Neuronal stem cell (in vitro differentiated cells): ENCODE measurements at regions not wholly inside any gene's neighbourhood (a gene's known extent, or its start where the extent isn't known, plus 50 kb on each side); places are given as distances from the start of the nearest gene placed in this dataset.

Experiments used
- DNase-seq: peaks from one replicate; pipeline ENCODE4 v3.0.0-alpha.2; 2013; ENCODE audit warnings: low spot score
- H2AFZ ChIP-seq: one replicate; pipeline ENCODE4 v1.6.1; 2013; ENCODE audit warnings: mild to moderate bottlenecking, low read length, inconsistent platforms
- H2AK5ac ChIP-seq: 2 replicates; pipeline ENCODE4 v1.6.1; 2013; ENCODE audit warnings: low read depth, mild to moderate bottlenecking, inconsistent platforms, low read length, moderate library complexity, mixed read lengths
- H2BK120ac ChIP-seq: 2 replicates; pipeline ENCODE4 v1.6.1; 2013; ENCODE audit warnings: low read depth, mild to moderate bottlenecking, inconsistent platforms, low read length, moderate library complexity, mixed read lengths
- H2BK12ac ChIP-seq: one replicate; pipeline ENCODE4 v1.6.1; 2013; ENCODE audit warnings: low read length, inconsistent platforms
- H2BK15ac ChIP-seq: 2 replicates; pipeline ENCODE4 v1.6.1; 2013; ENCODE audit warnings: mild to moderate bottlenecking, low read length, inconsistent platforms, mixed read lengths
- H2BK5ac ChIP-seq: one replicate; pipeline ENCODE4 v1.6.1; 2013; ENCODE audit warnings: inconsistent platforms, mild to moderate bottlenecking, low read length, moderate library complexity
- H3K14ac ChIP-seq: one replicate; pipeline ENCODE4 v1.6.1; 2013; ENCODE audit warnings: low read length, inconsistent platforms
- H3K18ac ChIP-seq: 2 replicates; pipeline ENCODE4 v1.6.1; 2013; ENCODE audit warnings: low read length, inconsistent platforms
- H3K23ac ChIP-seq: 2 replicates; pipeline ENCODE4 v1.6.1; 2013; ENCODE audit warnings: low read depth, mild to moderate bottlenecking, mixed read lengths, low read length, inconsistent platforms; ENCODE audit not compliant: poor library complexity
- H3K27ac ChIP-seq: replicated peaks from 3 replicates; pipeline ENCODE4 v1.5.1; 2013; ENCODE audit warnings: low read length, inconsistent platforms
- H3K27me3 ChIP-seq, 3 experiments: 2 replicates each; pipeline ENCODE4 v1.6.1; 2013; ENCODE audit warnings: low read length in 3 of 3, mild to moderate bottlenecking in 2 of 3, inconsistent platforms in 1 of 3, low read depth in 1 of 3, mixed read lengths in 1 of 3, moderate library complexity in 1 of 3; ENCODE audit not compliant: control insufficient read depth in 3 of 3, insufficient read depth in 3 of 3
- H3K36me3 ChIP-seq, 2 donors: replicated peaks in 1 of 2; 2 replicates each; pipeline ENCODE4 v1.6.1; 2013; ENCODE audit warnings: low read length in 2 of 2; ENCODE audit not compliant: control insufficient read depth in 2 of 2, insufficient read depth in 2 of 2
- H3K4ac ChIP-seq: 2 replicates; pipeline ENCODE4 v1.6.1; 2013; ENCODE audit warnings: inconsistent platforms, mild to moderate bottlenecking, low read length, moderate library complexity
- H3K4me1 ChIP-seq, 2 donors: 1 replicate in 1 of 2; 2 replicates in 1 of 2; pipeline ENCODE4 v1.6.1; 2013; ENCODE audit warnings: low read length in 2 of 2, low read depth in 1 of 2; ENCODE audit not compliant: control insufficient read depth in 2 of 2, insufficient read depth in 1 of 2
- H3K4me2 ChIP-seq: one replicate; pipeline ENCODE4 v1.6.1; 2013; ENCODE audit warnings: mild to moderate bottlenecking, low read length, inconsistent platforms; ENCODE audit not compliant: insufficient read depth, poor library complexity, severe bottlenecking
- H3K4me3 ChIP-seq, 2 donors: 2 replicates each; pipeline ENCODE4 v1.5.1; 2013; ENCODE audit warnings: low read length in 2 of 2, mild to moderate bottlenecking in 2 of 2, inconsistent platforms in 1 of 2, moderate library complexity in 1 of 2
- H3K79me1 ChIP-seq: one replicate; pipeline ENCODE4 v1.6.1; 2013; ENCODE audit warnings: low read depth, mild to moderate bottlenecking, inconsistent platforms, low read length, moderate library complexity
- H3K9ac ChIP-seq: one replicate; pipeline ENCODE4 v1.6.1; 2013; ENCODE audit warnings: mild to moderate bottlenecking, low read depth, low read length, inconsistent platforms; ENCODE audit not compliant: poor library complexity
- H3K9me3 ChIP-seq, 2 donors: replicated peaks in 1 of 2; 2 replicates each; pipeline versions ENCODE3 to v1.6.1; 2013; ENCODE audit warnings: low read length in 2 of 2, mild to moderate bottlenecking in 2 of 2, inconsistent platforms in 1 of 2, low read depth in 1 of 2, mixed read lengths in 1 of 2, moderate library complexity in 1 of 2; ENCODE audit not compliant: control insufficient read depth in 2 of 2, insufficient read depth in 1 of 2
- H4K8ac ChIP-seq: one replicate; pipeline ENCODE4 v1.6.1; 2013; ENCODE audit warnings: low read depth, mild to moderate bottlenecking, inconsistent platforms, low read length, moderate library complexity
- H4K91ac ChIP-seq: one replicate; pipeline ENCODE4 v1.6.1; 2013; ENCODE audit warnings: low read length, low read depth, mild to moderate bottlenecking, inconsistent platforms; ENCODE audit not compliant: poor library complexity
- WGBS, 2 donors: extraction: QIAGEN DNeasy Blood & Tissue Kit; methylation state at CpG; one replicate each; pipeline ENCODE4 v1.1.7; 2013; ENCODE audit warnings: missing lambda C conversion rate in 2 of 2, mixed read lengths in 1 of 2; ENCODE audit not compliant: insufficient read length in 2 of 2, insufficient replicate concordance in 1 of 2; ENCODE audit errors: extremely low coverage in 2 of 2; 5-methylcytosine and 5-hydroxymethylcytosine counted together

DNA sequence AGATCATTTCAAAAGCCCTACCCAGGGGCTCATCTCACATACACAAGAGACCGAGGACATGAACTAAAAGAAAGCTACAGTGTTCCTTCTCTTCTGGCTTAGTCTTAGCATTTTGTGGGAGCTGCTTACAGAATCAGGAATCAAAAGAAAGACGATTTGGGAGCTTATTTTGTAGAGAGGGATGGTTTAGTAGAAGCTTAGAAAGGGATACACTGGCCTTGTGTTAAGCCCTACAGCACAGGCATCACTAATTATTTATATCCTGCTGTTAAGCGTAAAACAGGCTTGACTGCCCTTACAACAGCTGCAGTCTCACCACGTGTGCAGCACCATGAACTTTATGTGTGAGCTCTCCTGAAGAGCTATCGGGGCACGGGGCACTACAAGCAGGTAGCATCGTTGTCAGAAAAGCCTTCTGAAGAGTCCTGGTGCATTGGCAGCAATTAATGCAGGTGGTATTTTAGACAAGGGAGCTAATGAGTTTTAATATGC, 798.3 kb downstream of the NXPH1 start:
- Histone ChIP-seq H2BK5ac (no peak overlapping the region), H3K79me1 (no peaks in the 10 kb centered on the region), H2AK5ac (no peak overlapping the region), H2AFZ (no peak overlapping the region), H3K4me3 (no peak overlapping the region), H4K8ac (no peak overlapping the region), H3K23ac (no peak overlapping the region), H3K27ac (no peak overlapping the region), H3K4me2 (no peak overlapping the region), H3K36me3 (no peaks in the 10 kb centered on the region), H2BK120ac (no peak overlapping the region), H4K91ac (no peak overlapping the region), H3K9me3 (no peaks in the 10 kb centered on the region), H3K18ac (no peak overlapping the region), H3K4ac (no peak overlapping the region), H3K9ac (no peak overlapping the region), H2BK15ac (no peak overlapping the region), H2BK12ac (no peak overlapping the region), H3K14ac (no peak overlapping the region), H3K27me3 (no peaks in the 10 kb centered on the region), H3K4me1 (peaks cover 0 to 2% of the 10 kb centered on the region in 2 donors)
- WGBS, 2 donors = no CpG with 5 or more reads among the region's 7 CpGs
- no peak for DNase-seq

DNA sequence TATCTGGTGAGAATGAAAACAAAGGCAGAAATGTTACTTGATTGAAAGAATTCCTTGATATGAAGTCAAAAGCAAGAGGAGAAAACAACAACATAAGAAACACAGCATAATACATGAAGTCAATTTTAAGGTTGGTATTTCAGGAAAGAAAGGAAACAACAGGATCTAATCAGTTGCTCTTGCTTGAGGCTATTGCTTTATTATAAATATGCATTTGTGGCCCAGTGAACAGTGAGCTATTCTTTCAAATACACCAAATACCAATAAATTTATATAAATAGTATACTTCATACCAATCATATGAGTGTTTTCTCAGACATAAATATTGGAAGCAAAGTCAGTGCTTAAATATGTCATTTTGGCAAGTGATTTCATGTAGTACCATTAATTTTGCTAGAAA, 806.6 kb downstream of the NXPH1 start:
- Histone ChIP-seq H4K91ac (no peak overlapping the region), H3K27me3 (no peaks in the 10 kb centered on the region), H3K23ac (no peak overlapping the region), H3K4me2 (no peak overlapping the region), H3K4me3 (no peak overlapping the region), H3K4ac (no peak overlapping the region), H3K9me3 (no peaks in the 10 kb centered on the region), H3K36me3 (no peaks in the 10 kb centered on the region), H4K8ac (no peak overlapping the region), H2BK12ac (no peak overlapping the region), H3K79me1 (no peaks in the 10 kb centered on the region), H2BK120ac (no peak overlapping the region), H3K4me1 (no peaks in the 10 kb centered on the region), H2BK5ac (no peak overlapping the region), H3K18ac (no peak overlapping the region), H2AK5ac (no peak overlapping the region), H3K9ac (no peak overlapping the region), H2AFZ (no peak overlapping the region), H2BK15ac (no peak overlapping the region), H3K14ac (no peak overlapping the region), H3K27ac (no peak overlapping the region)
- DNase-seq = no peak

GRCh38 chr7:9241826-9242225, 808.4 kb downstream of the NXPH1 start:
- H3K27ac ChIP-seq = no peak overlapping the region
- H2AFZ ChIP-seq = no peak overlapping the region
- no peak overlapping the region for H3K4ac ChIP-seq
- H2BK12ac ChIP-seq = no peak overlapping the region
- H3K79me1 ChIP-seq = no peaks in the 10 kb centered on the region
- no peaks in the 10 kb centered on the region for H3K9me3 ChIP-seq
- H3K14ac ChIP-seq = no peak overlapping the region
- no peak overlapping the region for H2AK5ac ChIP-seq
- H3K9ac ChIP-seq = no peak overlapping the region
- no peak overlapping the region for H3K4me3 ChIP-seq
- no peak overlapping the region for H2BK120ac ChIP-seq
- H3K18ac ChIP-seq = no peak overlapping the region
- no peak overlapping the region for H2BK15ac ChIP-seq
- no peaks in the 10 kb centered on the region for H3K27me3 ChIP-seq
- no peaks in the 10 kb centered on the region for H3K4me1 ChIP-seq
- H4K91ac ChIP-seq = no peak overlapping the region
- H2BK5ac ChIP-seq = no peak overlapping the region
- H3K36me3 ChIP-seq = no peaks in the 10 kb centered on the region
- no peak overlapping the region for H3K23ac ChIP-seq
- WGBS, 2 donors = no CpG with 5 or more reads among the region's 1 CpG
- no peak overlapping the region for H4K8ac ChIP-seq
- H3K4me2 ChIP-seq = no peak overlapping the region
- DNase-seq = no peak

- H4K91ac ChIP-seq = no peak overlapping the region
- no peak overlapping the region for H3K9ac ChIP-seq
- no peak overlapping the region for H3K14ac ChIP-seq
- no peak overlapping the region for H2BK120ac ChIP-seq
- no peaks in the 10 kb centered on the region for H3K4me1 ChIP-seq
- H2AK5ac ChIP-seq = no peak overlapping the region
- no peaks in the 10 kb centered on the region for H3K9me3 ChIP-seq
- no CpG with 5 or more reads among the region's 3 CpGs for WGBS, 2 donors
- no peak overlapping the region for H2AFZ ChIP-seq
- H3K4me3 ChIP-seq = no peak overlapping the region
- no peak overlapping the region for H3K23ac ChIP-seq
- no peak overlapping the region for H3K27ac ChIP-seq
- no peak overlapping the region for H3K4ac ChIP-seq
- no peak overlapping the region for H3K18ac ChIP-seq
- H3K27me3 ChIP-seq = no peaks in the 10 kb centered on the region
- H3K4me2 ChIP-seq = no peak overlapping the region
- H4K8ac ChIP-seq = no peak overlapping the region
- no peak overlapping the region for H2BK15ac ChIP-seq
- H3K79me1 ChIP-seq = no peaks in the 10 kb centered on the region
- DNase-seq = no peak
- no peak overlapping the region for H2BK12ac ChIP-seq
- no peaks in the 10 kb centered on the region for H3K36me3 ChIP-seq
- no peak overlapping the region for H2BK5ac ChIP-seq
Measured at GRCh38 chr7:9242636-9243035, 809.2 kb downstream of the NXPH1 start.
